Common myeloid progenitor, CD34-positive (primary cell): ENCODE measurements at regions not wholly inside any gene's neighbourhood (a gene's known extent, or its start where the extent isn't known, plus 50 kb on each side); places are given as distances from the start of the nearest gene placed in this dataset.

ENCODE experiments used
- CTCF ChIA-PET: fragments of 350-600 bp; sonication (Branson Sonifier 250); formaldehyde crosslinking; loops from one replicate; lab custom pipeline; 2021; ENCODE audit warnings: antibody characterized with exemption; lab: Charles Lee
- POLR2A ChIA-PET: fragments of 350-600 bp; sonication (Branson Sonifier 250); formaldehyde crosslinking; loops from one replicate; lab custom pipeline; 2021; ENCODE audit warnings: antibody characterized with exemption; lab: Charles Lee
- DNase-seq, 3 donors: peaks; one replicate each; pipeline versions ENCODE4 v3.0.0 to v3.0.0-alpha.2; 2013
- H3K27ac ChIP-seq, 2 experiments: 1 replicate in 1 of 2; 2 replicates in 1 of 2; pipeline ENCODE4 v1.7.0; 2013; ENCODE audit warnings: inconsistent platforms in 2 of 2, low read length in 2 of 2, mild to moderate bottlenecking in 2 of 2, low read depth in 1 of 2, moderate library complexity in 1 of 2; ENCODE audit not compliant: severe bottlenecking in 2 of 2, insufficient read depth in 1 of 2, poor library complexity in 1 of 2
- H3K27me3 ChIP-seq, 5 experiments: replicated peaks in 2 of 5; 1 replicate in 3 of 5; 2 replicates in 2 of 5; pipeline versions ENCODE4 v1.6.1 to v1.7.0; 2013; ENCODE audit warnings: low read length in 4 of 5, mild to moderate bottlenecking in 2 of 5, moderate library complexity in 2 of 5, inconsistent platforms in 1 of 5; ENCODE audit not compliant: insufficient read depth in 5 of 5, control insufficient read depth in 4 of 5
- H3K36me3 ChIP-seq, 4 experiments: 1 replicate in 2 of 4; 2 replicates in 2 of 4; pipeline versions ENCODE4 v1.6.1 to v1.7.0; 2013; ENCODE audit warnings: low read length in 3 of 4, control low read depth in 1 of 4, mild to moderate bottlenecking in 1 of 4; ENCODE audit not compliant: control insufficient read depth in 4 of 4, insufficient read depth in 4 of 4
- H3K4me1 ChIP-seq, 4 experiments: 1 replicate in 3 of 4; 2 replicates in 1 of 4; pipeline versions ENCODE4 v1.6.1 to v1.7.1; 2013; ENCODE audit warnings: low read length in 3 of 4, mild to moderate bottlenecking in 3 of 4, control low read depth in 1 of 4, inconsistent platforms in 1 of 4, moderate library complexity in 1 of 4; ENCODE audit not compliant: control insufficient read depth in 4 of 4, insufficient read depth in 4 of 4; ENCODE audit errors: control extremely low read depth in 1 of 4
- H3K4me3 ChIP-seq, 7 experiments: 1 replicate in 4 of 7; 2 replicates in 3 of 7; pipeline versions ENCODE4 v1.5.1 to v1.7.0; 2013; ENCODE audit warnings: mild to moderate bottlenecking in 7 of 7, low read length in 6 of 7, moderate library complexity in 6 of 7, inconsistent platforms in 2 of 7, low read depth in 2 of 7, control low read depth in 1 of 7; ENCODE audit not compliant: insufficient read depth in 4 of 7, control insufficient read depth in 1 of 7; ENCODE audit errors: extremely low read depth in 1 of 7
- H3K9me3 ChIP-seq, 5 experiments: 1 replicate in 4 of 5; 2 replicates in 1 of 5; pipeline versions ENCODE4 v1.6.1 to v1.7.1; 2013; ENCODE audit warnings: low read length in 4 of 5, mild to moderate bottlenecking in 2 of 5, inconsistent platforms in 1 of 5, low read depth in 1 of 5, moderate library complexity in 1 of 5; ENCODE audit not compliant: control insufficient read depth in 4 of 5, insufficient read depth in 2 of 5; ENCODE audit errors: control extremely low read depth in 1 of 5
- WGBS: methylation state at CpG from one replicate; pipeline ENCODE4 v1.1.5; 2013; ENCODE audit not compliant: insufficient coverage; 5-methylcytosine and 5-hydroxymethylcytosine counted together

GRCh38 chr11:37089439-37089838 lies 491.4 kb upstream of the RAG2 start:
- no peak for DNase-seq
- Histone ChIP-seq H3K9me3 (peaks cover 0 to 3% (median 0%) of the 10 kb centered on the region in 5 experiments), H3K4me1 (no peaks in the 10 kb centered on the region), H3K27ac (no peak overlapping the region), H3K4me3 (no peak overlapping the region), H3K27me3 (no peaks in the 10 kb centered on the region), H3K36me3 (no peaks in the 10 kb centered on the region)
- ChIA-PET CTCF (no interaction called here), POLR2A (no interaction called here)

DNA sequence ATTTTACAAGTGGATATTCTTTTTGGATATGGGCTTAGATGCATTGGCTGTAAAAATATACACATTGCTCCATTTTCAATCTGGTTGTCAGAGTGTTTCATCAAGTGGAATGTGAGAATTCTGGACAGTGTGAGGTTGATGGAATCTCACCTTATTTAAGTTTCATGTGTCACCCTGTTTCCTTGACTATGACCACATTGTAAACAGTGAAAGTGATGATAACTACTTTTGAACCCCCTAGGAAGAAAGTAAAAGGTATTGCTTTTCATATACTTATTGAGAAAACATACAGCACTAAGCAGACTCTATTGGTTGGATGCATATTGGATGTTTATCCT lies 490.5 kb upstream of the RAG2 start:
- Histone ChIP-seq H3K36me3 (no peaks in the 10 kb centered on the region), H3K9me3 (peaks cover 0 to 3% (median 0%) of the 10 kb centered on the region in 5 experiments), H3K27ac (no peak overlapping the region), H3K4me3 (no peak overlapping the region), H3K4me1 (no peaks in the 10 kb centered on the region), H3K27me3 (no peaks in the 10 kb centered on the region)
- DNase-seq: no peak
- CTCF ChIA-PET: no interaction called here
- POLR2A ChIA-PET: no interaction called here

- no CpG with 5 or more reads among the region's 6 CpGs for WGBS
- Histone ChIP-seq H3K9me3 (peaks cover 0 to 1% (median 0%) of the 10 kb centered on the region in 5 experiments), H3K4me3 (no peak overlapping the region), H3K27ac (no peak overlapping the region), H3K27me3 (no peaks in the 10 kb centered on the region), H3K4me1 (no peaks in the 10 kb centered on the region), H3K36me3 (no peaks in the 10 kb centered on the region)
- CTCF ChIA-PET: no interaction called here
- POLR2A ChIA-PET: no interaction called here
- no peak for DNase-seq
Observed at GRCh38 chr11:37087650-37088572, 489.9 kb upstream of the RAG2 start.

- Histone ChIP-seq H3K27ac (no peak overlapping the region), H3K9me3 (no peaks in the 10 kb centered on the region), H3K4me1 (no peaks in the 10 kb centered on the region), H3K4me3 (no peak overlapping the region), H3K36me3 (no peaks in the 10 kb centered on the region), H3K27me3 (no peaks in the 10 kb centered on the region)
- DNase-seq: no peak
- no CpG with 5 or more reads among the region's 2 CpGs for WGBS
- POLR2A ChIA-PET: no interaction called here
- CTCF ChIA-PET: no interaction called here
Observed at GRCh38 chr11:37078521-37078920, 480.5 kb upstream of the RAG2 start.

DNA sequence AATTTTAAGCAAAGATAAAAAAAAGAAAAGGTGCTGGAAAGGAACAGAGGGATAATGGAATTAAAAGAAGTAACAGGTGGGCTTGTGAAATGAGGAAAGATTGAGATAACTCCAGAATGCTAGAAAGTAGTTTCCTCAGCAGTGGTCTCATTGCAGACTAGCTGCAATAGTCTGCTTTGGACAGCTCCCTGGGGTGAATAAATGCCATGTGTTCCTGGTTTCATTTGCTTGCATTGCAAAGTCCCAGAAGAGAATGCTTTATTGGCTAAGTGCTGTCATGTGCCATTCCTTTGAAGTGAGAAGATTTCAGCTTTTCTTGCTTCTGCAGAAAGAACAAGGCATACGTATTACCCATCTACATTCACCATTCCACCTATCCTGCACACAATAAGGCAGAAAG lies 478.8 kb upstream of the RAG2 start:
- WGBS: no CpG with 5 or more reads among the region's 1 CpG
- H3K4me3 ChIP-seq: no peak overlapping the region

DNA sequence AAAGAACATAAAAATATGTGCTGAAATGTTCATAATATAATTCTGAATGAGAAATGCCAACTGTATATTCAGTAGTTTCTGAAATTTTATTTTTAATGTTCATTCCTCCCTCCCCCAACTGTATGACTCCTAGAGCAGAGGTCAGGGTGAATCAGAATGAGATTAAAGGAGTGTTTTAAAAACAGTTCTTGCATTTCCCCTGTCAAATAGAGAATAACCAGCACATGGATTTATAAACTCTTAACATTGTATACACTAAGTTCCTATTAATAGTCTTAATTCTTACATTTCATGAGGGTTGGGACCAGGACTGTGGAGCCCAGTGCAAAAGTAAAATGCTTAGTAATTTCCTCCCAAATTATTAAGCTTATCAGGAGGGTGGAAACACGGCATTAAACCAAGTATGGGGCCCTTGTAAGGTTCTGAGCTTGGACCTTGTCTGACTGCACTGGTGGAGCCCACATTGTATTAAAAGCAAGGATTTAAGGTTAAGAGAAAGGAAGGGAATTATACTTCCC lies 474.6 kb upstream of the RAG2 start:
- no CpG with 5 or more reads among the region's 1 CpG for WGBS
- no peak for DNase-seq
- Histone ChIP-seq H3K36me3 (no peaks in the 10 kb centered on the region), H3K27me3 (no peaks in the 10 kb centered on the region), H3K4me1 (no peaks in the 10 kb centered on the region), H3K9me3 (no peaks in the 10 kb centered on the region), H3K27ac (no peak overlapping the region), H3K4me3 (no peak overlapping the region)
- ChIA-PET POLR2A (no interaction called here), CTCF (no interaction called here)

More for the DNA sequence above, 478.8 kb upstream of the RAG2 start:
- H3K36me3 ChIP-seq: no peaks in the 10 kb centered on the region
- H3K4me1 ChIP-seq: no peaks in the 10 kb centered on the region
- H3K9me3 ChIP-seq: no peaks in the 10 kb centered on the region
- H3K27ac ChIP-seq: no peak overlapping the region
- DNase-seq: no peak
- POLR2A ChIA-PET: no interaction called here
- no peaks in the 10 kb centered on the region for H3K27me3 ChIP-seq
- CTCF ChIA-PET: no interaction called here

- no peaks in the 10 kb centered on the region for H3K9me3 ChIP-seq
- H3K27ac ChIP-seq: no peak overlapping the region
- no peaks in the 10 kb centered on the region for H3K27me3 ChIP-seq
- no peaks in the 10 kb centered on the region for H3K36me3 ChIP-seq
- no peaks in the 10 kb centered on the region for H3K4me1 ChIP-seq
- CTCF ChIA-PET: no interaction called here
- POLR2A ChIA-PET: no interaction called here
- no peak for DNase-seq
- no peak overlapping the region for H3K4me3 ChIP-seq
Observed at GRCh38 chr11:37050311-37050710, 452.3 kb upstream of the RAG2 start.
